Fibroblast of peridontal ligament (primary cell): ENCODE measurements at regions not wholly inside any gene's neighbourhood (a gene's known extent, or its start where the extent isn't known, plus 50 kb on each side); places are given as distances from the start of the nearest gene placed in this dataset.

Experiments used
- DNase-seq: peaks from one replicate; pipeline ENCODE4 v3.0.0-alpha.2; 2010; ENCODE audit errors: extremely low read depth

GRCh38 chr5:38099205-38100168 lies 158.9 kb upstream of the EGFLAM start:
- DNase-seq = no peak

- no peak for DNase-seq
Observed at GRCh38 chr5:38094889-38095288, 163.5 kb upstream of the EGFLAM start.

- DNase-seq = no peak
Observed at GRCh38 chr5:38093855-38094254, 164.5 kb upstream of the EGFLAM start.

GRCh38 chr5:38086777-38087176 lies 171.6 kb upstream of the EGFLAM start:
- no peak for DNase-seq

- no peak for DNase-seq
Observed at GRCh38 chr5:38079620-38080402, 178.5 kb upstream of the EGFLAM start.

GRCh38 chr5:38078161-38078560 lies 180.2 kb upstream of the EGFLAM start:
- peak; percentile 13 for DNase-seq

- DNase-seq = no peak
Observed at GRCh38 chr5:38077652-38078051, 180.7 kb upstream of the EGFLAM start.

- no peak for DNase-seq
Observed at GRCh38 chr5:38071831-38072694, 186.3 kb upstream of the EGFLAM start.

GRCh38 chr5:38070304-38070950 lies 187.9 kb upstream of the EGFLAM start:
- no peak for DNase-seq

GRCh38 chr5:38069360-38069759 lies 189.0 kb upstream of the EGFLAM start:
- DNase-seq = no peak

- DNase-seq = peak; percentile 38
Observed at GRCh38 chr5:38060354-38060753, 198.0 kb upstream of the EGFLAM start.

- no peak for DNase-seq
Observed at GRCh38 chr5:38059876-38060275, 198.5 kb upstream of the EGFLAM start.

GRCh38 chr5:38051711-38052511 lies 206.4 kb upstream of the EGFLAM start:
- DNase-seq = no peak

- no peak for DNase-seq
Observed at GRCh38 chr5:38048400-38048799, 208.6 kb upstream of the GDNF start.

GRCh38 chr5:38046103-38046502 lies 206.3 kb upstream of the GDNF start:
- no peak for DNase-seq

- no peak for DNase-seq
Observed at GRCh38 chr5:38045446-38045845, 205.6 kb upstream of the GDNF start.

GRCh38 chr5:38039826-38040225 lies 200.0 kb upstream of the GDNF start:
- no peak for DNase-seq

GRCh38 chr5:38039091-38039490 lies 199.2 kb upstream of the GDNF start:
- DNase-seq = no peak

- DNase-seq = no peak
Observed at GRCh38 chr5:38036765-38037164, 196.9 kb upstream of the GDNF start.

- no peak for DNase-seq
Observed at GRCh38 chr5:38032149-38032548, 192.3 kb upstream of the GDNF start.
